DMS153 treated with DMSO at 0.1 percent for 48 hours (cell line): ENCODE measurements at regions not wholly inside any gene's neighbourhood (a gene's known extent, or its start where the extent isn't known, plus 50 kb on each side); places are given as distances from the start of the nearest gene placed in this dataset.

Experiments
- DNase-seq: peaks from one replicate; lab custom pipeline; 2025; ENCODE audit not compliant: unreplicated experiment; lab: John Stamatoyannopoulos, UW

- no peak for DNase-seq
These were observed 76.9 kb upstream of the MGMT start for GRCh38 chr10:129390147-129390546.

- DNase-seq, result no peak
These were observed 76.3 kb upstream of the MGMT start for GRCh38 chr10:129390726-129391125.

GRCh38 chr10:129391464-129391863 is 75.6 kb upstream of the MGMT start:
- no peak for DNase-seq

GRCh38 chr10:129392855-129393254 is 74.2 kb upstream of the MGMT start:
- no peak for DNase-seq

GRCh38 chr10:129393812-129394211 is 73.2 kb upstream of the MGMT start:
- DNase-seq, result no peak

- no peak for DNase-seq
These were observed 72.3 kb upstream of the MGMT start for GRCh38 chr10:129394518-129395328.

- no peak for DNase-seq
These were observed 70.9 kb upstream of the MGMT start for GRCh38 chr10:129396021-129396722.

GRCh38 chr10:129397198-129397974 is 69.7 kb upstream of the MGMT start:
- no peak for DNase-seq

- no peak for DNase-seq
These were observed 68.3 kb upstream of the MGMT start for GRCh38 chr10:129398711-129399141.

GRCh38 chr10:129400426-129400825 is 66.6 kb upstream of the MGMT start:
- DNase-seq, result no peak

- no peak for DNase-seq
These were observed 64.6 kb upstream of the MGMT start for GRCh38 chr10:129402459-129402858.

- DNase-seq, result no peak
These were observed 63.0 kb upstream of the MGMT start for GRCh38 chr10:129404091-129404490.

- DNase-seq, result no peak
These were observed 61.7 kb upstream of the MGMT start for GRCh38 chr10:129405389-129405788.

GRCh38 chr10:129410688-129411392 is 56.2 kb upstream of the MGMT start:
- no peak for DNase-seq

- DNase-seq, result no peak
These were observed 55.7 kb upstream of the MGMT start for GRCh38 chr10:129411393-129411705.

GRCh38 chr10:129411772-129412171 is 55.3 kb upstream of the MGMT start:
- DNase-seq, result no peak

GRCh38 chr10:129413024-129413423 is 54.0 kb upstream of the MGMT start:
- DNase-seq, result no peak

- no peak for DNase-seq
These were observed 51.6 kb upstream of the MGMT start for GRCh38 chr10:129415215-129416140.

GRCh38 chr10:129416155-129416554 is 50.9 kb upstream of the MGMT start:
- DNase-seq, result no peak
